Thymus (tissue), 11 donors: ENCODE measurements at regions not wholly inside any gene's neighbourhood (a gene's known extent, or its start where the extent isn't known, plus 50 kb on each side); places are given as distances from the start of the nearest gene placed in this dataset.
"Not testable (repeated sequence)": the region's sequence is repeated elsewhere in the genome, so short reads cannot be mapped to it uniquely, and the experiment has no call there.

Source experiments
- DNase-seq, 9 donors: peaks; one replicate each; pipeline ENCODE4 v3.0.0-alpha.2; 2013; ENCODE audit warnings: low spot score in 9 of 9, low read depth in 6 of 9, missing footprints in 1 of 9
- H3K27ac ChIP-seq, 2 donors: one replicate each; pipeline ENCODE4 v1.5.1; 2013; ENCODE audit warnings: control low read depth in 1 of 2, low read depth in 1 of 2, low read length in 1 of 2, mild to moderate bottlenecking in 1 of 2, moderate library complexity in 1 of 2
- H3K27me3 ChIP-seq, 2 donors: one replicate each; pipeline ENCODE4 v1.5.1; 2013; ENCODE audit warnings: low read length in 1 of 2; ENCODE audit not compliant: control insufficient read depth in 2 of 2, insufficient read depth in 1 of 2
- H3K36me3 ChIP-seq, 2 donors: one replicate each; pipeline ENCODE4 v1.5.1; 2013; ENCODE audit warnings: low read length in 1 of 2, mild to moderate bottlenecking in 1 of 2, moderate library complexity in 1 of 2; ENCODE audit not compliant: control insufficient read depth in 2 of 2, insufficient read depth in 2 of 2
- H3K4me1 ChIP-seq, 2 donors: one replicate each; pipeline ENCODE4 v1.5.1; 2013; ENCODE audit warnings: low read length in 2 of 2; ENCODE audit not compliant: control insufficient read depth in 2 of 2, insufficient read depth in 2 of 2
- H3K4me3 ChIP-seq, 2 donors: one replicate each; pipeline ENCODE4 v1.5.1; 2013; ENCODE audit warnings: low read length in 2 of 2, control low read depth in 1 of 2, mild to moderate bottlenecking in 1 of 2
- H3K9me3 ChIP-seq, 2 donors: one replicate each; pipeline ENCODE4 v1.5.1; 2013; ENCODE audit warnings: low read length in 1 of 2, mild to moderate bottlenecking in 1 of 2; ENCODE audit not compliant: control insufficient read depth in 2 of 2, insufficient read depth in 1 of 2
- whole genome bisulfite sequencing: extraction: QIAGEN DNeasy Blood & Tissue Kit; methylation state at CpG from one replicate; pipeline ENCODE4 v1.1.7; 2013; 5-methylcytosine and 5-hydroxymethylcytosine counted together
- donor health status: healthy.

DNA sequence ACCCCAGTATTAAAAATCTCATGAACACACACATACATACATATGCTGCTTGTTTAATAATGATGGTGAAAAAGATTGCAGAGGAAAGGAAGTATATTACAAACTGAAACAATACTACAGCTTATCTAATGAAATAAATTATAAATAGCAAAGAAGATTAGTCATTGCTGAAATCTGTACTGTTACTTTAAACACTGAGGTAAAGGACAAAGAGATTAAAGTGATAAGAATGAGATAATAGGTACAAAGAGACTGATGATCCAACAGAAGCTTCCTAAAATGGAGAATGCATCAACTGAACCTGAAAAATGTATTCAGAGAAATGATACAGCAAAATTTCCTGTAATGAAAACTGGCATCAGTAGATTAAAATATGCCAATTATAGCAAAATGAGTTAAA is 91.5 kb upstream of the KCND2 start:
- no peak overlapping the region for H3K27ac ChIP-seq
- H3K4me1 ChIP-seq, result no peaks in the 10 kb centered on the region
- DNase-seq, result no peak

DNA sequence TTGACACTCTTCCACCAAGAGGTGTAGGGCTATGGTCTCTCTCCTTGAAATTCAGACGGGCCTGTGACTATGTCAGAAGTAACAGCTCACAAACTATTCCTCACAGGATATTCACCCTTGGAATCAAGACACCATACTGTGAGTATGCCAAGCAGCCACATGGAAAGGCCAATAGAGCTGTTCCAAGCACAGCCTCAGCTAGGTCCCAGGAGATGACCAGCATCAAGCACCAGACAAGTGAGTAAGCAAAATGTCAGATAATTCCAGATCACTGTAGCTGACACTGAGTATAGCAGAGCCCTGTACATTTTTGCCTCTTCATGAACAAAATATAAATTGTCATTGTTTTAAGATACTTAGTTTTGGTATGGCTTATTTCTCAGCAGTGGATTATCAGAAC is 88.1 kb upstream of the KCND2 start:
- no peaks in the 10 kb centered on the region for H3K27me3 ChIP-seq
- no peaks in the 10 kb centered on the region for H3K4me1 ChIP-seq
- no peak for DNase-seq
- WGBS, result 83% methylated on average over 1 of the region's 1 CpG
- no peaks in the 10 kb centered on the region for H3K36me3 ChIP-seq
- H3K9me3 ChIP-seq, result no peaks in the 10 kb centered on the region
- H3K4me3 ChIP-seq, result no peak overlapping the region
- no peak overlapping the region for H3K27ac ChIP-seq

More for the DNA sequence above, 91.5 kb upstream of the KCND2 start:
- Histone ChIP-seq H3K36me3 (no peaks in the 10 kb centered on the region), H3K4me3 (no peak overlapping the region), H3K27me3 (no peaks in the 10 kb centered on the region), H3K9me3 (no peaks in the 10 kb centered on the region)

DNA sequence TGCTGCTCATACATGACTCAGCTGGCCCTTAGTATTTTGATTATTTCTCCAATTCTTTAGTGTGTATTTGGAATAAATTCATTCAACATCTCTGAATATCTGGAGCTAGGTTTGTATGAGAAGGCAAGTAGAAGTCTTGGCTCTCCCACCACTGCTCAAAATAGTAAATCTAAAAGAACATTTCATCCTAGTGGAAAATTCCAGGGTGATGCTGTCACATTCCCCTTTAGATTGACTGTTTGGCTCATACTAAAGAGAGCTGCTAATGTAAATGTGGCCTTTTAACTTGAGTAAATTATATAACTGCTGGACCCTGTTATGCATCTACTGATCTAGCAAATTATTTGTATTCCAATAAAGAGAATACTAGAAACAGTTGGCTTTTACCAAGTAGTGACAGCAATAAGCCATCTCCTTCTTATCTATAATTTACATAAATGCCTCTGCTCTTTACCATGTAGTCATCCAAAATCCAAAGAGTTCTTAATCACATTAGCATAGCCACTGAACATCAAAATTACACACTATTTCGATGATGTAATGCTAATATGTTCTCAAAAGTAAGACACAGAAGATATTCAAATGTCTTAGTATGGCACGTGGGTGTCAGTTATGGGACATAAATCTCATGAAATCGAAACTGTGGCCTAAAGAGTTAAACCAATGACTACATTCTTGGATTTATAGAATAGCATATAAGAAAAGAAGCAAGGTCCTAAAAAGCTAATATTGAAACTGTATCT is 86.9 kb upstream of the KCND2 start:
- DNase-seq, result no peak
- WGBS, result 84% methylated on average over 3 of the region's 3 CpGs
- Histone ChIP-seq H3K36me3 (no peaks in the 10 kb centered on the region), H3K4me3 (no peak overlapping the region), H3K4me1 (no peaks in the 10 kb centered on the region), H3K9me3 (no peaks in the 10 kb centered on the region), H3K27me3 (no peaks in the 10 kb centered on the region), H3K27ac (no peak overlapping the region)

DNA sequence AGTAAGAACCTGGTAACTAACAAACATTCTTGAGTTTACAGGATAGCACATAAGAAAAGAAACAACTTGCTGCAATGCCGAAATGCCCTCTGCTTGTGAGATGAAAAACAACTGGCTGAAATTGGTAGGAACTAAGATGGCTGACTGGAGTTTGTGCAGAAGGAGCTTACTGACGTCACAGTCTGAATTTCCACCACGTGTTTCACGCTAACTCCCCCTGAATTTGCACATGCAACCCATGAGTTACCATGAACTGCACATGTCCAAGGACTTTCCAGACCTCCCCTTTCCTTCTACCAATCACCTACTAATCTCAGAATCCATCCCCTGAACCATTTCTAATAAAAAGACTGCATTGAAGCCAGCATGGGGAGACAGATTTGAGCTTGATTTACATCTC is 86.3 kb upstream of the KCND2 start:
- Histone ChIP-seq H3K9me3 (no peaks in the 10 kb centered on the region), H3K4me3 (no peak overlapping the region), H3K27me3 (no peaks in the 10 kb centered on the region), H3K27ac (no peak overlapping the region), H3K4me1 (no peaks in the 10 kb centered on the region), H3K36me3 (no peaks in the 10 kb centered on the region)
- 92% methylated on average over 4 of the region's 4 CpGs for WGBS
- DNase-seq, result no peak

DNA sequence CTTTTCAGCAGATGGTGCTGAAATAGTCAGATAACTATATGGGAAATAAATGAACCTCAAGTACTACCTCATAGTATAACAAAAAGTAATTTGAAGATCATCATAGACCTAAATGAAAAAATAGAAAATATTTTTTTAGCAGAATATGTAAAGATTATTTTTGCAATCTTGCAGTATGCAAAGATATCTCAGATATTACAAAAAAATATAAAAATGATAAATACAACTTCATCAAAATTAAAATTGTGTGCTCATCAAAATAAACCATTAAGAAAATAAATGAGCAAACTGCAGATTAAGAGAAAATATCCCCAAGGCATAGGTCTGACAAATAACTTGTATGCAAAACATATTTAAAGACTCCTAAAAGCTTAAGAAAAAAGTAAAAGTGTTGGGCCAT is 83.4 kb upstream of the KCND2 start:
- Histone ChIP-seq H3K4me3 (no peak overlapping the region), H3K36me3 (no peaks in the 10 kb centered on the region), H3K4me1 (no peaks in the 10 kb centered on the region), H3K27ac (no peak overlapping the region), H3K9me3 (no peaks in the 10 kb centered on the region), H3K27me3 (no peaks in the 10 kb centered on the region)
- DNase-seq, result no peak

DNA sequence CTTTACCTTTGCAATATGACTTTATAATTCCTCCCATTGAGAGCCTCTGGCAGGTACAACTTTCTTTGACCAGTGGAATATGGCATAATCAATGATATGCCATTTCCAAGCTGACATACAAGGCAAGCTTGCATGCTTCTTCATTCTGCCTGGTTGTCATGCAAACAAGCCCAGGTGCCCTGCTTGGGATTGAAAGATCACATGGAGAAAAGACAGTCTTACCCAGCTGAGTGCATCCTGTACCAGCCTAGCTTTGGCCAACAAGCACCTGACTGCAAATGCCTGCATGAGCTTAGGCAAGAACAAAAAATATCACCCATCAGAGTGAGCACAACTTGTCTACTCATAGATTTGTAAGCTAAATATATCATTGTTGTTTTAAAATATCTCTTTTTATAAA is 82.9 kb upstream of the KCND2 start:
- DNase-seq, result no peak
- no peak overlapping the region for H3K4me3 ChIP-seq
- no peaks in the 10 kb centered on the region for H3K4me1 ChIP-seq
- no peak overlapping the region for H3K27ac ChIP-seq
- H3K27me3 ChIP-seq, result no peaks in the 10 kb centered on the region
- no peaks in the 10 kb centered on the region for H3K9me3 ChIP-seq
- no peaks in the 10 kb centered on the region for H3K36me3 ChIP-seq

DNA sequence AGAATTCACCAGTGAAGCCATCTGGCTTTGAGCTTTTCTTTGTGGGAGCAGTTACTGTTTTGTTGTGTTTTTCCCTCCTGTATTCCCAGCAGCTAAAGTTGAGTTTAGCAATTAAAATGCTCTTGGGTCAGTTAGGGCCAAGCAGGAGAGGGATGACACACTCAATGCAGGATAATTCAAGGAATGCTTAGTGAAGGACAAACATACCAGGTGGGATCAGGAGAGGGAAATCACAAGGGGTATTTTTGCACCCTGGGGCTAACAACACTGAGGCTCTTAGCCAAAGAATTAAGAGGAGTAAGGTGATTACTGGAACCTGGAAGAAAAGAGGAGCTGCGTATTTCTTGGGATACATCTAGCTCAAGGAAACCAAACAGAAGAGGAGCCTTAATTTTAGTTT is 82.4 kb upstream of the KCND2 start:
- H3K9me3 ChIP-seq, result no peaks in the 10 kb centered on the region
- no peaks in the 10 kb centered on the region for H3K4me1 ChIP-seq
- no peaks in the 10 kb centered on the region for H3K27me3 ChIP-seq
- no peak for DNase-seq
- no peak overlapping the region for H3K27ac ChIP-seq
- whole genome bisulfite sequencing, result 85% methylated on average over 1 of the region's 1 CpG
- no peaks in the 10 kb centered on the region for H3K36me3 ChIP-seq
- no peak overlapping the region for H3K4me3 ChIP-seq

DNA sequence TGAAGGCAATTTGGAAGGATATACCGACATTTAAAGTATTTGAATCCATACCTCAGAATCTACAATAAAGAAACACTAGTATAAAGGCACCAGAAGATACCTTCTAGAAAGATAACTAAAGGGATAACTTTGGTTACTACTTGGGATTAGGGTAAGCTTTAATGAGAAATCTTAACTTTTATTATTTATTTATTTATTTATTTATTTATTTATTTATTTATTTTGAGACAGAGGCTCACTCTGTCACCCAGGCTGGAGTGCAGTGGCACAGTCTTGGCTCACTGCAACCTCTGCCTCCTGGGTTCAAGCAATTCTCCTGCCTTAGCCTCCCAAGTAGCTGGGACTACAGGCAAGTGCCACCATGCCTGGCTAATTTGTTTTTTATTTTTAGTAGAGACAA is 81.6 kb upstream of the KCND2 start:
- not testable (repeated sequence) for H3K9me3 ChIP-seq, H3K4me1 ChIP-seq, H3K27me3 ChIP-seq, DNase-seq, H3K4me3 ChIP-seq, H3K36me3 ChIP-seq, H3K27ac ChIP-seq
- WGBS, result 93% methylated on average over 1 of the region's 1 CpG

DNA sequence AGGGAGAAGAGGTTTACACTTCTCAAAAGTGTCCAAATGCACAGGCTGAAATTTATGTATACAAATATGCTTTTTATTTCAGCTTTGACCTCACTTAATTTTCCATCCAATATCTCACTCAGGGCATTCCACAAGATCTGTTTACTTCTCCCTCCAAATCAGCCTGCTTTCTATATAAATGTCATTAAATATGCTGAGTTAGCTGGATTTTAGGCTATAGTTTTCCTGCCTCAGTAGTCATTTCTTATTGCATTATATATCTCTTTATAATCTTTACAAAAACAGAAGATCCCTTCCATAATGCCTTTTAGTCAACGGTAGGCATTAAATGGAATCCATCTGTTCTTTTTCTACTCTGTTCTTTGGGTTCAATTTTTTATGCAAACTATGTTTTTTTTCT is 71.7 kb upstream of the KCND2 start:
- H3K27me3 ChIP-seq, result no peaks in the 10 kb centered on the region
- no peaks in the 10 kb centered on the region for H3K36me3 ChIP-seq
- 87% methylated on average over 1 of the region's 1 CpG for WGBS
- H3K27ac ChIP-seq, result no peak overlapping the region
- H3K4me1 ChIP-seq, result no peaks in the 10 kb centered on the region
- H3K9me3 ChIP-seq, result no peaks in the 10 kb centered on the region
- no peak overlapping the region for H3K4me3 ChIP-seq
- DNase-seq, result no peak

DNA sequence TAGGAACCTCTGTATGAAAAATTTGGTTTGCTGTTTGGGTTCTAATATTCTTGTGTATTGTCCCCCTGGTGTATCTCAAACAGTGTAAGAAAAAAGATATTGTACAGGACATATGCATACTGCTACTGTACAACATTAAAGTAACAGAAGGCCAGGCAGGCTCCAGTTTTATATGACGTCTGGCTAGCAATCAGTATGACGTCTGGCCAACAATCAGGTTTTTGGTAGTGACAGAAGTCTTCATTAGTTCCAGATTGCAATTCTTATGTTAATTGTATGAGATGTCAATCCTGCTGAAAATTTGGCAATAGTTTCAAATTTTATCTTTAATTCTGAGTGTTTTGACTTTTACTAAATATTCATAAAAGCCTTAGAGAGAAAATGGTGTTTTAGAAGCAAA is 67.9 kb upstream of the KCND2 start:
- DNase-seq, result no peak
- Histone ChIP-seq H3K36me3 (no peaks in the 10 kb centered on the region), H3K27me3 (no peaks in the 10 kb centered on the region), H3K4me3 (no peak overlapping the region), H3K4me1 (no peaks in the 10 kb centered on the region), H3K27ac (no peak overlapping the region), H3K9me3 (no peaks in the 10 kb centered on the region)
- 89% methylated on average over 2 of the region's 2 CpGs for WGBS
